Lower leg skin (tissue), 3 donors: ENCODE measurements at regions not wholly inside any gene's neighbourhood (a gene's known extent, or its start where the extent isn't known, plus 50 kb on each side); places are given as distances from the start of the nearest gene placed in this dataset.

Source experiments
- CTCF ChIP-seq, 3 donors: fragments of 450-650 bp; IDR thresholded peaks; one replicate each; pipeline ENCODE4 v1.5.1; 2016; ENCODE audit warnings: antibody characterized with exemption in 3 of 3, mild to moderate bottlenecking in 3 of 3, moderate library complexity in 2 of 3
- POLR2A ChIP-seq, 2 donors: fragments of 450-650 bp; IDR thresholded peaks; one replicate each; pipeline ENCODE4 v1.6.1; 2016 to 2017; ENCODE audit warnings: antibody characterized with exemption in 2 of 2, mild to moderate bottlenecking in 1 of 2, moderate library complexity in 1 of 2

DNA sequence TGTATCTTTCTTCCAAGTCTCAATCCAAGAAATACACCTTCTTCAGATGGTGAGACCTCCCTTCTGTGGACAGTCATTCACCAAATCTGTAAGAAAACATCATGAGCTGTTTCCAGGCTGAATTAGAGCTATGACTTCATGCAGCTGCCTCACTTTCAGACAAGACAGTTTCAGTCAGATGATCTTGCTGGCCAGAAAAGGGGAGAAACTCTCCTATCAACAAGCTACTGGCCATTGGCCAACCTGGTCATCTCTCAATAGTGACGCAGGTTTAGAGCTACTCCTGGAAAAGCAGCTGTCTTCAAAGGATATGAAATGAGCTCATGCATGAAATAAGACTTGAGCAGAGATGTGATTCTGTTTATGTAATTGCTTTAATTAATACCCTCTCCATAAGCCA, 69.6 kb upstream of the NDP start:
- no peak for TF ChIP-seq CTCF (IDR thresholded peaks at IDR 0.05)
- no peak for TF ChIP-seq POLR2A (IDR thresholded peaks at IDR 0.05)
